Mesendoderm (in vitro differentiated cells): ENCODE measurements at regions not wholly inside any gene's neighbourhood (a gene's known extent, or its start where the extent isn't known, plus 50 kb on each side); places are given as distances from the start of the nearest gene placed in this dataset.
"Not testable (repeated sequence)": the region's sequence is repeated elsewhere in the genome, so short reads cannot be mapped to it uniquely, and the experiment has no call there.

ENCODE experiments used
- DNase-seq: peaks from one replicate; pipeline ENCODE4 v3.0.0; 2013
- H2AK5ac ChIP-seq: 2 replicates; pipeline ENCODE4 v1.6.1; 2013; ENCODE audit warnings: low read length, inconsistent platforms
- H2BK120ac ChIP-seq: 2 replicates; pipeline ENCODE4 v1.6.1; 2013; ENCODE audit warnings: low read depth, mild to moderate bottlenecking, low read length, moderate library complexity, mixed read lengths
- H2BK15ac ChIP-seq: replicated peaks from 2 replicates; pipeline ENCODE4 v1.6.1; 2013; ENCODE audit warnings: low read depth, mild to moderate bottlenecking, moderate library complexity
- H2BK5ac ChIP-seq: 2 replicates; pipeline ENCODE4 v1.6.1; 2013; ENCODE audit warnings: low read length, inconsistent platforms
- H3K18ac ChIP-seq: 2 replicates; pipeline ENCODE4 v1.6.1; 2013; ENCODE audit warnings: mild to moderate bottlenecking, low read length, mixed read lengths
- H3K23ac ChIP-seq: one replicate; pipeline ENCODE4 v1.6.1; 2013; ENCODE audit warnings: low read length
- H3K27ac ChIP-seq: 2 replicates; pipeline ENCODE4 v1.5.1; 2013; ENCODE audit warnings: low read depth, mild to moderate bottlenecking, inconsistent platforms, low read length, moderate library complexity
- H3K27me3 ChIP-seq: 2 replicates; pipeline ENCODE4 v1.6.1; 2013; ENCODE audit warnings: low read length, control low read depth, mild to moderate bottlenecking, inconsistent platforms; ENCODE audit not compliant: insufficient read depth, poor library complexity
- H3K36me3 ChIP-seq: 2 replicates; pipeline ENCODE4 v1.6.1; 2013; ENCODE audit warnings: low read length, inconsistent platforms; ENCODE audit not compliant: control insufficient read depth, insufficient read depth
- H3K4ac ChIP-seq: one replicate; pipeline ENCODE4 v1.6.1; 2013; ENCODE audit warnings: low read depth, mild to moderate bottlenecking, low read length, moderate library complexity
- H3K4me1 ChIP-seq: 2 replicates; pipeline ENCODE4 v1.6.1; 2013; ENCODE audit warnings: low read depth, low read length, inconsistent platforms; ENCODE audit not compliant: control insufficient read depth
- H3K4me2 ChIP-seq: 2 replicates; pipeline ENCODE4 v1.6.1; 2013; ENCODE audit warnings: low read length
- H3K4me3 ChIP-seq: 2 replicates; pipeline ENCODE4 v1.5.1; 2013; ENCODE audit warnings: mild to moderate bottlenecking, low read length
- H3K56ac ChIP-seq: one replicate; pipeline ENCODE4 v1.6.1; 2013; ENCODE audit warnings: low read length
- H3K79me1 ChIP-seq: 2 replicates; pipeline ENCODE4 v1.6.1; 2013; ENCODE audit warnings: low read length, inconsistent platforms
- H3K79me2 ChIP-seq: 2 replicates; pipeline ENCODE4 v1.6.1; 2013; ENCODE audit warnings: mild to moderate bottlenecking, low read length; ENCODE audit not compliant: control insufficient read depth, insufficient read depth
- H3K9ac ChIP-seq: 2 replicates; pipeline ENCODE4 v1.6.1; 2013; ENCODE audit warnings: low read length, inconsistent platforms
- H4K5ac ChIP-seq: one replicate; pipeline ENCODE4 v1.6.1; 2013; ENCODE audit warnings: low read length
- H4K8ac ChIP-seq: one replicate; pipeline ENCODE4 v1.6.1; 2013; ENCODE audit warnings: low read depth, mild to moderate bottlenecking, control low read depth, low read length, moderate library complexity
- WGBS: extraction: QIAGEN DNeasy Blood & Tissue Kit; methylation state at CpG from one replicate; pipeline ENCODE4 v1.1.7; 2013; ENCODE audit warnings: low lambda C conversion rate, missing lambda C conversion rate; ENCODE audit not compliant: insufficient coverage; ENCODE audit errors: extremely low coverage; 5-methylcytosine and 5-hydroxymethylcytosine counted together

- not testable (repeated sequence) for H3K9ac ChIP-seq, H3K4ac ChIP-seq, H3K36me3 ChIP-seq, H4K5ac ChIP-seq, H3K4me3 ChIP-seq, H3K23ac ChIP-seq, H2AK5ac ChIP-seq, H4K8ac ChIP-seq, DNase-seq, H3K79me2 ChIP-seq, H3K18ac ChIP-seq, H3K79me1 ChIP-seq, H3K4me1 ChIP-seq, H3K56ac ChIP-seq, H2BK120ac ChIP-seq, H2BK15ac ChIP-seq, H3K4me2 ChIP-seq, H3K27ac ChIP-seq, H2BK5ac ChIP-seq, H3K27me3 ChIP-seq
- no CpG with 5 or more reads among the region's 50 CpGs for WGBS
Measured at GRCh38 chr12:127983213-127983791, 283.7 kb upstream of the TMEM132C start.

GRCh38 chr12:127984386-127985055 lies 282.4 kb upstream of the TMEM132C start:
- H3K4me3 ChIP-seq, result no peak overlapping the region
- no peak for DNase-seq
- no peak overlapping the region for H2BK120ac ChIP-seq
- H3K23ac ChIP-seq, result no peak overlapping the region
- no peak overlapping the region for H4K5ac ChIP-seq
- H3K4me1 ChIP-seq, result no peaks in the 10 kb centered on the region
- H3K18ac ChIP-seq, result no peak overlapping the region
- no peak overlapping the region for H3K4ac ChIP-seq
- H3K79me2 ChIP-seq, result no peaks in the 10 kb centered on the region
- no peak overlapping the region for H2AK5ac ChIP-seq
- H3K79me1 ChIP-seq, result no peaks in the 10 kb centered on the region
- no peak overlapping the region for H3K9ac ChIP-seq
- H4K8ac ChIP-seq, result no peak overlapping the region
- H3K36me3 ChIP-seq, result no peaks in the 10 kb centered on the region
- H3K56ac ChIP-seq, result no peak overlapping the region
- H3K27ac ChIP-seq, result no peak overlapping the region
- no peaks in the 10 kb centered on the region for H3K27me3 ChIP-seq
- H3K4me2 ChIP-seq, result no peak overlapping the region
- no peak overlapping the region for H2BK15ac ChIP-seq
- H2BK5ac ChIP-seq, result no peak overlapping the region
- WGBS, result no CpG with 5 or more reads among the region's 10 CpGs

- Histone ChIP-seq H3K27me3 (no peaks in the 10 kb centered on the region), H3K18ac (no peak overlapping the region), H3K4me2 (no peak overlapping the region), H4K5ac (no peak overlapping the region), H3K79me2 (no peaks in the 10 kb centered on the region), H3K23ac (no peak overlapping the region), H2AK5ac (no peak overlapping the region), H3K56ac (no peak overlapping the region), H3K4me3 (no peak overlapping the region), H3K4me1 (no peaks in the 10 kb centered on the region), H2BK15ac (no peak overlapping the region), H3K79me1 (no peaks in the 10 kb centered on the region), H2BK120ac (no peak overlapping the region), H2BK5ac (no peak overlapping the region), H3K27ac (no peak overlapping the region), H3K36me3 (no peaks in the 10 kb centered on the region), H4K8ac (no peak overlapping the region), H3K9ac (no peak overlapping the region), H3K4ac (no peak overlapping the region)
- no CpG with 5 or more reads among the region's 14 CpGs for WGBS
- no peak for DNase-seq
Measured at GRCh38 chr12:127987199-127987901, 279.6 kb upstream of the TMEM132C start.

- DNase-seq, result peak; percentile 14
- Histone ChIP-seq H4K5ac (no peak overlapping the region), H3K23ac (no peak overlapping the region), H3K79me2 (no peaks in the 10 kb centered on the region), H2BK5ac (no peak overlapping the region), H3K4me2 (no peak overlapping the region), H3K36me3 (no peaks in the 10 kb centered on the region), H3K79me1 (no peaks in the 10 kb centered on the region), H2BK120ac (no peak overlapping the region), H3K4me3 (no peak overlapping the region), H2BK15ac (no peak overlapping the region), H2AK5ac (no peak overlapping the region), H3K4ac (no peak overlapping the region), H3K4me1 (no peaks in the 10 kb centered on the region), H4K8ac (no peak overlapping the region), H3K9ac (no peak overlapping the region), H3K56ac (no peak overlapping the region), H3K18ac (no peak overlapping the region), H3K27ac (no peak overlapping the region), H3K27me3 (no peaks in the 10 kb centered on the region)
- WGBS, result no CpG with 5 or more reads among the region's 6 CpGs
Measured at GRCh38 chr12:127991485-127991884, 275.5 kb upstream of the TMEM132C start.

GRCh38 chr12:127998988-127999387 lies 268.0 kb upstream of the TMEM132C start:
- no peak overlapping the region for H3K23ac ChIP-seq
- H3K27ac ChIP-seq, result no peak overlapping the region
- H3K4me3 ChIP-seq, result no peak overlapping the region
- no CpG with 5 or more reads among the region's 4 CpGs for WGBS
- H2BK15ac ChIP-seq, result no peak overlapping the region
- H3K9ac ChIP-seq, result no peak overlapping the region
- H3K4me2 ChIP-seq, result no peak overlapping the region
- no peaks in the 10 kb centered on the region for H3K79me2 ChIP-seq
- no peak overlapping the region for H3K4ac ChIP-seq
- H3K56ac ChIP-seq, result no peak overlapping the region
- no peaks in the 10 kb centered on the region for H3K27me3 ChIP-seq
- no peaks in the 10 kb centered on the region for H3K4me1 ChIP-seq
- H3K18ac ChIP-seq, result no peak overlapping the region
- no peaks in the 10 kb centered on the region for H3K79me1 ChIP-seq
- H4K8ac ChIP-seq, result no peak overlapping the region
- no peak overlapping the region for H2BK120ac ChIP-seq
- H2AK5ac ChIP-seq, result no peak overlapping the region
- DNase-seq, result no peak
- no peak overlapping the region for H2BK5ac ChIP-seq
- no peaks in the 10 kb centered on the region for H3K36me3 ChIP-seq
- H4K5ac ChIP-seq, result no peak overlapping the region
